HCT116 (cell line): ENCODE measurements at regions not wholly inside any gene's neighbourhood (a gene's known extent, or its start where the extent isn't known, plus 50 kb on each side); places are given as distances from the start of the nearest gene placed in this dataset.

Experiments used
- ATAC-seq: fragments of 200-7000 bp; cut with Tn5 transposase; 2 replicates; pipeline ENCODE4 v1.9.1; 2020; ENCODE audit warnings: mild to moderate bottlenecking, moderate library complexity
- BruUV-seq: library from RNA; stranded (reverse); fragments of 400-500 nt; replicated peaks from 2 replicates; lab custom pipeline; 2021; lab: Mats Ljungman, UMichigan
- CTCF ChIA-PET: fragments of 300-600 bp; sonication (Branson Sonifier 250); formaldehyde crosslinking; loops from one replicate; lab custom pipeline; 2021; ENCODE audit warnings: antibody characterized with exemption; lab: Charles Lee
- POLR2A ChIA-PET: fragments of 300-600, 350-600 bp; sonication (Branson Sonifier 250); formaldehyde crosslinking; loops from one replicate; lab custom pipeline; 2021; ENCODE audit warnings: antibody characterized with exemption; lab: Charles Lee
- RAD21 ChIA-PET, 2 experiments: fragments of 300-600 bp; sonication (Branson Sonifier 250); formaldehyde crosslinking; loops; one replicate each; lab custom pipeline; 2023; ENCODE audit warnings: low total read pairs in 2 of 2; ENCODE audit not compliant: uncharacterized antibody in 2 of 2, unreplicated experiment in 2 of 2, low non-redundant PET in 1 of 2; lab: Charles Lee
- DNase-seq: peaks from one replicate; pipeline ENCODE4 v3.0.0-alpha.2; 2010; ENCODE audit warnings: low read depth, low spot score
- H2AFZ ChIP-seq: fragments of 200-600 bp; shearing (Covaris generic), sonication (generic); 2 replicates; pipeline ENCODE4 v1.6.1; 2017; ENCODE audit warnings: low read depth, mixed run types, mixed read lengths, antibody characterized with exemption, low read length; ENCODE audit not compliant: poor library complexity, severe bottlenecking
- H3K27ac ChIP-seq: 2 replicates; pipeline ENCODE4 v1.5.1; 2012; ENCODE audit warnings: low read depth, low read length
- H3K27me3 ChIP-seq: fragments of 200-600 bp; sonication (generic); 2 replicates; pipeline ENCODE4 v1.6.1; 2016; ENCODE audit warnings: mixed run types, low read length, mixed read lengths; ENCODE audit not compliant: insufficient read depth
- H3K36me3 ChIP-seq, 2 experiments: fragments of 200-500 bp in 1 of 2; fragments of 200-600 bp in 1 of 2; sonication (Bioruptor generic) in 1 of 2; sonication (generic) in 1 of 2; 2 replicates each; pipeline versions ENCODE4 v1.5.1 to v1.6.1; 2014 to 2016; ENCODE audit warnings: low read length in 2 of 2, inconsistent platforms in 1 of 2, mixed read lengths in 1 of 2, mixed run types in 1 of 2; ENCODE audit not compliant: insufficient read depth in 2 of 2, control insufficient read depth in 1 of 2
- H3K4me1 ChIP-seq, 2 experiments: fragments of 200-600 bp in 1 of 2; sonication (generic) in 1 of 2; 2 replicates each; pipeline versions ENCODE4 v1.5.1 to v1.6.1; 2012 to 2017; ENCODE audit warnings: low read length in 2 of 2, inconsistent platforms in 1 of 2, mild to moderate bottlenecking in 1 of 2, mixed read lengths in 1 of 2, mixed run types in 1 of 2, moderate library complexity in 1 of 2; ENCODE audit not compliant: insufficient read depth in 2 of 2, control insufficient read depth in 1 of 2
- H3K4me2 ChIP-seq: fragments of 200-600 bp; sonication (generic); 2 replicates; pipeline ENCODE4 v1.6.1; 2017; ENCODE audit warnings: mixed run types, low read length, mixed read lengths
- H3K4me3 ChIP-seq, 2 experiments: fragments of 200-600 bp in 1 of 2; sonication (generic) in 1 of 2; replicated peaks in 1 of 2; 2 replicates each; pipeline ENCODE4 v1.5.1; 2011 to 2016; ENCODE audit warnings: low read length in 2 of 2, control low read depth in 1 of 2, low read depth in 1 of 2, mild to moderate bottlenecking in 1 of 2, mixed read lengths in 1 of 2, mixed run types in 1 of 2
- H3K79me2 ChIP-seq: fragments of 200-600 bp; sonication (generic); 2 replicates; pipeline ENCODE4 v1.6.1; 2017; ENCODE audit warnings: mild to moderate bottlenecking, mixed run types, low read length, moderate library complexity, mixed read lengths; ENCODE audit not compliant: insufficient read depth
- H3K9ac ChIP-seq: fragments of 200-600 bp; sonication (generic); 2 replicates; pipeline ENCODE4 v1.6.1; 2016; ENCODE audit warnings: low read length, mixed read lengths
- H3K9me2 ChIP-seq: fragments of 200-600 bp; sonication (generic), shearing (Covaris generic); 2 replicates; pipeline ENCODE4 v1.6.1; 2017; ENCODE audit warnings: mixed run types, mild to moderate bottlenecking, moderate library complexity; ENCODE audit not compliant: insufficient read depth
- H3K9me3 ChIP-seq, 2 experiments: fragments of 200-500 bp in 1 of 2; fragments of 200-600 bp in 1 of 2; sonication (Bioruptor generic) in 1 of 2; sonication (generic) in 1 of 2; 2 replicates each; pipeline ENCODE4 v1.6.1; 2014 to 2017; ENCODE audit warnings: low read length in 2 of 2, mixed read lengths in 2 of 2, inconsistent platforms in 1 of 2, low read depth in 1 of 2, mild to moderate bottlenecking in 1 of 2, mixed run types in 1 of 2, moderate library complexity in 1 of 2; ENCODE audit not compliant: control insufficient read depth in 1 of 2, insufficient read depth in 1 of 2
- H4K20me1 ChIP-seq: fragments of 200-600 bp; sonication (generic), shearing (Covaris generic); 2 replicates; pipeline ENCODE4 v1.6.1; 2017; ENCODE audit warnings: mixed run types, mild to moderate bottlenecking, moderate library complexity; ENCODE audit not compliant: insufficient read depth
- ATF3 ChIP-seq: IDR thresholded peaks from 2 replicates; pipeline ENCODE4 v1.6.1; 2012
- CBX3 ChIP-seq: IDR thresholded peaks from 2 replicates; pipeline ENCODE4 v1.6.1; 2012; ENCODE audit warnings: low read depth
- CEBPB ChIP-seq: IDR thresholded peaks from 2 replicates; pipeline ENCODE4 v1.6.1; 2012; ENCODE audit warnings: low read depth
- EGR1 ChIP-seq: IDR thresholded peaks from 2 replicates; pipeline ENCODE4 v1.6.1; 2012; ENCODE audit warnings: low read depth
- ELF1 ChIP-seq: IDR thresholded peaks from 2 replicates; pipeline ENCODE4 v1.6.1; 2012; ENCODE audit warnings: low read depth, borderline replicate concordance
- EZH2 ChIP-seq: fragments of 200-600 bp; sonication (generic); IDR thresholded peaks from 2 replicates; pipeline ENCODE4 v1.6.1; 2017; ENCODE audit warnings: antibody characterized with exemption, mixed run types
- EZH2phosphoT487 ChIP-seq: fragments of 200-600 bp; IDR thresholded peaks from 2 replicates; pipeline ENCODE4 v1.6.1; 2018; ENCODE audit warnings: antibody characterized with exemption, borderline replicate concordance
- JUND ChIP-seq: IDR thresholded peaks from 2 replicates; pipeline ENCODE4 v1.6.1; 2012
- MAX ChIP-seq: IDR thresholded peaks from 2 replicates; pipeline ENCODE4 v1.6.1; 2012
- POLR2A ChIP-seq: IDR thresholded peaks from 2 replicates; pipeline ENCODE4 v1.7.0; 2011; ENCODE audit warnings: borderline replicate concordance; ENCODE audit not compliant: insufficient read depth, insufficient read length; ENCODE audit errors: extremely low read depth
- POLR2AphosphoS5 ChIP-seq: IDR thresholded peaks from 2 replicates; pipeline ENCODE4 v1.6.1; 2011; ENCODE audit warnings: mild to moderate bottlenecking, low read depth, low read length, moderate library complexity
- RAD21 ChIP-seq: IDR thresholded peaks from 2 replicates; pipeline ENCODE4 v1.6.1; 2012; ENCODE audit warnings: low read depth, mild to moderate bottlenecking
- SP1 ChIP-seq: IDR thresholded peaks from 2 replicates; pipeline ENCODE4 v1.6.1; 2012; ENCODE audit warnings: low read depth
- YY1 ChIP-seq: IDR thresholded peaks from 2 replicates; pipeline ENCODE4 v1.6.1; 2011; ENCODE audit warnings: low read length, low read depth, moderate library complexity, mild to moderate bottlenecking; ENCODE audit not compliant: insufficient replicate concordance; ENCODE audit errors: extremely low read depth
- ZBTB33 ChIP-seq: IDR thresholded peaks from 2 replicates; pipeline ENCODE4 v1.6.1; 2011; ENCODE audit warnings: mild to moderate bottlenecking, low read length, moderate library complexity; ENCODE audit not compliant: insufficient replicate concordance; ENCODE audit errors: extremely low read depth
- ZFX ChIP-seq: fragments of 450-650 bp; IDR thresholded peaks from 2 replicates; pipeline ENCODE4 v1.6.1; 2017
- ZNF274 ChIP-seq: fragments of 200-500 bp; sonication (Bioruptor generic); IDR thresholded peaks from 2 replicates; pipeline ENCODE4 v1.6.1; 2014; ENCODE audit warnings: mild to moderate bottlenecking, low read depth, low read length, inconsistent platforms
- intact Hi-C: fragments of 100-400 bp; cut with micrococcal nuclease; formaldehyde crosslinking; loops from 2 replicates; pipeline ENCODE4 v1.10.0; 2022

GRCh38 chr15:88716543-88717381 is 77.9 kb downstream of the ISG20 start:
- H3K9me2 ChIP-seq, result no peaks in the 10 kb centered on the region
- H3K4me3 ChIP-seq, result no peak overlapping the region
- H3K4me1 ChIP-seq, result no peaks in the 10 kb centered on the region
- H3K36me3 ChIP-seq, result no peaks in the 10 kb centered on the region
- H3K27me3 ChIP-seq, result peaks cover 35% of the 10 kb centered on the region
- no peak overlapping the region for H2AFZ ChIP-seq
- ChIA-PET POLR2A (no interaction called here), RAD21 (no interaction called here), CTCF (no interaction called here)
- H3K9ac ChIP-seq, result no peak overlapping the region
- intact Hi-C loops, result no loop called here
- H3K4me2 ChIP-seq, result no peak overlapping the region
- no peaks in the 10 kb centered on the region for H3K79me2 ChIP-seq
- no peak for TF ChIP-seq CEBPB
- no peak for TF ChIP-seq JUND
- TF ChIP-seq SP1, result no peak
- TF ChIP-seq EZH2, result no peak
- H4K20me1 ChIP-seq, result no peaks in the 10 kb centered on the region
- H3K27ac ChIP-seq, result no peak overlapping the region
- DNase-seq (no peak), ATAC-seq (no peak)
- no peaks in the 10 kb centered on the region for H3K9me3 ChIP-seq
- BruUV-seq, result no TSS peak

GRCh38 chr15:88717382-88718031 is 78.7 kb downstream of the ISG20 start:
- DNase-seq, result no peak
- TF ChIP-seq MAX, result no peak
- no peak for TF ChIP-seq RAD21
- TF ChIP-seq YY1, result no peak
- no peak for TF ChIP-seq ZFX
- TF ChIP-seq ELF1, result no peak
- no peak for TF ChIP-seq SP1
- no peak for TF ChIP-seq POLR2A
- TF ChIP-seq EGR1, result no peak
- no peak for TF ChIP-seq ZBTB33
- no peak for TF ChIP-seq ATF3
- TF ChIP-seq POLR2AphosphoS5, result no peak
- TF ChIP-seq CBX3, result no peak
- no peak for TF ChIP-seq EZH2phosphoT487
- no peak for TF ChIP-seq CEBPB
- no peak for TF ChIP-seq ZNF274

More at GRCh38 chr15:88717382-88718031, 78.7 kb downstream of the ISG20 start:
- CTCF ChIA-PET, result no interaction called here
- no peaks in the 10 kb centered on the region for H4K20me1 ChIP-seq
- RAD21 ChIA-PET, result no interaction called here
- no TSS peak for BruUV-seq
- no peak overlapping the region for H2AFZ ChIP-seq
- H3K4me1 ChIP-seq, result no peaks in the 10 kb centered on the region
- no peak overlapping the region for H3K27ac ChIP-seq
- H3K79me2 ChIP-seq, result no peaks in the 10 kb centered on the region
- H3K4me2 ChIP-seq, result no peak overlapping the region
- intact Hi-C loops, result no loop called here
- peaks cover 28% of the 10 kb centered on the region for H3K27me3 ChIP-seq
- ATAC-seq, result no peak
- POLR2A ChIA-PET, result no interaction called here
- no peak overlapping the region for H3K9ac ChIP-seq
- H3K4me3 ChIP-seq, result no peak overlapping the region
- H3K9me3 ChIP-seq, result no peaks in the 10 kb centered on the region
- H3K9me2 ChIP-seq, result no peaks in the 10 kb centered on the region
- no peaks in the 10 kb centered on the region for H3K36me3 ChIP-seq
